Ureter (tissue), 1 donor: ENCODE measurements at regions not wholly inside any gene's neighbourhood (a gene's known extent, or its start where the extent isn't known, plus 50 kb on each side); places are given as distances from the start of the nearest gene placed in this dataset.
"Not testable (repeated sequence)": the region's sequence is repeated elsewhere in the genome, so short reads cannot be mapped to it uniquely, and the experiment has no call there.

Experiments used
- DNase-seq: peaks from one replicate; pipeline ENCODE4 v3.0.0-alpha.2; 2020; ENCODE audit warnings: low spot score
- donor health status: DM: yes; HTN: yes; CAD: no.

GRCh38 chr12:131229426-131230339, 276.0 kb downstream of the ADGRD1 start:
- DNase-seq = no peak

- DNase-seq = no peak
Observed at GRCh38 chr12:131230340-131231031, 276.8 kb downstream of the ADGRD1 start.

- no peak for DNase-seq
Observed at GRCh38 chr12:131231032-131231980, 277.6 kb downstream of the ADGRD1 start.

GRCh38 chr12:131232036-131232435, 278.3 kb downstream of the ADGRD1 start:
- no peak for DNase-seq

GRCh38 chr12:131232872-131233271, 279.2 kb downstream of the ADGRD1 start:
- DNase-seq = not testable (repeated sequence)

- DNase-seq = not testable (repeated sequence)
Observed at GRCh38 chr12:131233850-131234789, 280.4 kb downstream of the ADGRD1 start.

- not testable (repeated sequence) for DNase-seq
Observed at GRCh38 chr12:131234841-131235271, 281.1 kb downstream of the ADGRD1 start.

- DNase-seq = no peak
Observed at GRCh38 chr12:131235871-131236271, 282.2 kb downstream of the ADGRD1 start.

- no peak for DNase-seq
Observed at GRCh38 chr12:131239384-131240094, 285.8 kb downstream of the ADGRD1 start.

- DNase-seq = no peak
Observed at GRCh38 chr12:131241517-131241916, 287.8 kb downstream of the ADGRD1 start.

- no peak for DNase-seq
Observed at GRCh38 chr12:131242741-131243496, 289.2 kb downstream of the ADGRD1 start.

GRCh38 chr12:131244157-131244688, 290.5 kb downstream of the ADGRD1 start:
- DNase-seq = not testable (repeated sequence)

- not testable (repeated sequence) for DNase-seq
Observed at GRCh38 chr12:131245161-131245560, 291.5 kb downstream of the ADGRD1 start.

- no peak for DNase-seq
Observed at GRCh38 chr12:131245564-131246355, 292.1 kb downstream of the ADGRD1 start.

- DNase-seq = not testable (repeated sequence)
Observed at GRCh38 chr12:131247026-131247725, 293.5 kb downstream of the ADGRD1 start.

- not testable (repeated sequence) for DNase-seq
Observed at GRCh38 chr12:131247875-131248274, 294.2 kb downstream of the ADGRD1 start.
